Muscle of arm (tissue), 1 donor: ENCODE measurements at regions not wholly inside any gene's neighbourhood (a gene's known extent, or its start where the extent isn't known, plus 50 kb on each side); places are given as distances from the start of the nearest gene placed in this dataset.
"Not testable (repeated sequence)": the region's sequence is repeated elsewhere in the genome, so short reads cannot be mapped to it uniquely, and the experiment has no call there.

Experiments
- DNase-seq: peaks from one replicate; pipeline ENCODE4 v3.0.0-alpha.2; 2013

DNA sequence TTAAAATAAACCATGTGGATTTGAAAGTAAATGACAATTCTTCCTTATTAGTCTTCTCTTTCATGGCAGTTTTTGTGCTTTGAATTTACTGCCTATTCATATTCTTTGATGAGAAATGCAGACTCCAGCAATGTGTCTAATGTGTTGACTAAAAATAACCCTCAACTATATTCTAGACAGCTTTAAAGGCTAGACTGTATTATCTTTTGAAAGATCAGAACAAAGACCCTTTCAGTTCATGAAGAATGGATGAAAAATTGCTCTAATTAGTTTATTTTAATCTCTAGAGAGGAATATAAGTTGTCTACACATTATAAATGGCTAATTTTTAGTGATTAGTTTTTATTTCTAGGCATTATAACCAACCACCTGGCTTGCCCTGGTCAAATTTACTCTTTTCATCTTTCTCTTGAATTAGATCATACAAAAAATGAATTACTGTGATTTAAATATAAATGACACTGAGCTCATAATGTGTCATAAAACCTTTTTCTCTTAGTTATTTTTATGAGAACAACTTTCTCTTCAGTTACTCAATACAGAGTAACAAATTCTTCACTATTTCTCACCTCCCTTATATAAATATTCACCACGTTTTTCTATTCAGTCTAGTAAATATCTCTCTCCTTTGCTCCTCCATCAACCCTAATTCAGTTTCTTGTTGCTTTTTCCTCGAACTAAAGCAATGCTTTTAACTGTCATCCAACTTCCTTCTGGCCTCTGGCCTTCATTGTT is 428.5 kb upstream of the TMPRSS15 start:
- DNase-seq: no peak

DNA sequence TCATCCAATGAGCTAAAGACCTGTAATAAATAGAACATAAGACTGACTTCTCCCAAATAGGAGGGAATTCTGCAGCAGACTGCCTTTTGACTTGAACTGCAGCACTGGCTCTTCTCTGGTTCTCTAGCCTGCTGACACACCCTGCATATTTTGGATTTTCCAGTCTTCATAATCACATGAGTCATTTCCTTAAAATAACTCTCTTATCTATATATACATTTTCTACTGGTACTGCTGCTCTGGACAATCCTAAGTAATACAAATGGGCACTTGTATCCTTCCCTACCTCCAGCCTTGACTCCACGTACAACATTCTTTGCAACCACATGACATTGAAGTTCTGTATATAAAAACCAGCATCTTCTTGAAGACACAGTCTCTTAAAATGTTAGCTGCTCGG is 429.4 kb upstream of the TMPRSS15 start:
- DNase-seq: no peak

DNA sequence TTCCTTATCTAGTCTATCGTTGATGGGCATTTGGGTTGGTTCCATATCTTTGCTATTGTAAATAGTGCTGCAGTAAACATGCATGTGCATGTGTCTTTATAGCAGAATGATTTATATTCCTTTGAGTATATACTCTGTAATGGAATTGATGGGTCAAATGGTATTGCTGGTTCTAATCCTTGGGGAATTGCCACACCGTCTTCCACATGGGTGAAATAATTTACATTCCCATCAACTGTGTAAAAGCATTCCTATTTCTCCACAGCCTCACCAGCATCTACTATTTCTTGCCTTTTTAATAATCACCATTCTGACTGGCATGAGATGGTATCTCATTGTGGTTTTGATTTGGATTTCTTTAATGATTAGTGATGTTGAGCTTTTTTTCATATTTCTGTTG is 430.5 kb upstream of the TMPRSS15 start:
- DNase-seq: not testable (repeated sequence)

DNA sequence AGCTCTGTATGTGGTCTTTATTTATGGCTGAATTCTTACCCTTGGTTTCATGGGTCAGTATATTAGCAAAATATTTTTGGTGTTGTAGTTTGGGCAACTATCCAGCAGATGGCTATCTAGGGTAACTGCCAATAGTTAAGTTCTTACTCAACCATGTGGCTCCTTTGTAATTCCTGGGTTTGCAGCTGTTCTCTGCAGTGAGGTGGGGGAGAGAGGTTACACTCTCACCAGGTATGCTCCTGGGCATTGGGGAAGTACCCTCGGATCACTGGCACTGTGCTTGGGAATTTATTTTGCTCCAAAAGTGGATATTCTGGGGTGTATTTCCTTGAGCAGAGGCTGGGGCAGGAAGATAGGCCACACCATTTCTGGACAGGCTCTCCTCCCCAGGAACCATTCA is 436.7 kb upstream of the TMPRSS15 start:
- no peak for DNase-seq

DNA sequence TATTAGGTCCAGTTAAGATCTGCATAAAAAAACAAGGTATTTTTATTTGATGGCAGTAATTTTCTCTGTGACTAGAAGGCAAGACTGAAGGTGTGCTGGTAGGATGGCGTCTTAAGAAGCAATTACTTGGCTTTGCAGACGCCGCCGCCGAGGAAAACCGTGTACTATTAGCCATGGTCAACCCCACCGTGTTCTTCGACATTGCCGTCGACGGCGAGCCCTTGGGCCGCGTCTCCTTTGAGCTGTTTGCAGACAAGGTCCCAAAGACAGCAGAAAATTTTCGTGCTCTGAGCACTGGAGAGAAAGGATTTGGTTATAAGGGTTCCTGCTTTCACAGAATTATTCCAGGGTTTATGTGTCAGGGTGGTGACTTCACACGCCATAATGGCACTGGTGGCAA is 454.0 kb upstream of the TMPRSS15 start:
- DNase-seq: not testable (repeated sequence)

DNA sequence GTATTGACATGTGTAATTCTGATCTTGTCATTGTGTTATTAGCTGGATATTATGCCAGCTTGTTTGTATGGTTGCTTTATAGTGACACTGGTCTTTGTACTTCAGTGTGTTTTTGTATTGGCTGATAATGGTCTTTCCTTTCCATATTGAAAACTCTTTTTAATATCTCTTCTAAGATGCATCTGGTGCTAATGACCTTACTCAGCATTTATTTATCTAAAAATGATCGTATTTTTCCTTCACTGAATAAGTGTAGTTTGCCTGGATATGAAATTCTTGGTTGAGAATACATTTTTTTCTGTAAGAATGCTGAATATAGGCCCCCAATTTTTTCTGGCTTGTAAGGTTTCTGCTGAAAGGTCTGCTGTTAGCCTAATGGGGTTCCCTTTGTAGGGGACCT is 465.5 kb upstream of the TMPRSS15 start:
- DNase-seq: no peak

DNA sequence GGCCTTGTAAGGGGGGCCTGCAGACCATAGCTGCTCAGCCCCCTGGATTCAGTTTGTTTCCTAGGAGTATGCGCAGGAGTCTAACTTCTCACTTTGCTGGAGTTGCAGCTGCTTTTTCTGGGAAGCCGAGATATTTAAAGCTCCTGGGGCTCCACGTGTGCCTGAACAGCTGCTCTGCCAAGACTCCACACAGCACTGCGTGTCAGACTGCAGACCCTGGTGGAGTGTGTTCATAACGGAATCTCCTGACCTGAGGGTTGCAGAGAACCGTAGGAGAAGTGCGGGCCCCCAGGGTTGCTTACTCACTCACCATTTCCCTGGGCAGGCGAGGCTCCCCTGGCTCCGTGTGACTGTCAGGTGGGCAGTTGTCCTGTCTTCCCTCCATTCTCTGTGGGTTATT is 474.3 kb upstream of the TMPRSS15 start:
- peak; percentile 74 for DNase-seq

DNA sequence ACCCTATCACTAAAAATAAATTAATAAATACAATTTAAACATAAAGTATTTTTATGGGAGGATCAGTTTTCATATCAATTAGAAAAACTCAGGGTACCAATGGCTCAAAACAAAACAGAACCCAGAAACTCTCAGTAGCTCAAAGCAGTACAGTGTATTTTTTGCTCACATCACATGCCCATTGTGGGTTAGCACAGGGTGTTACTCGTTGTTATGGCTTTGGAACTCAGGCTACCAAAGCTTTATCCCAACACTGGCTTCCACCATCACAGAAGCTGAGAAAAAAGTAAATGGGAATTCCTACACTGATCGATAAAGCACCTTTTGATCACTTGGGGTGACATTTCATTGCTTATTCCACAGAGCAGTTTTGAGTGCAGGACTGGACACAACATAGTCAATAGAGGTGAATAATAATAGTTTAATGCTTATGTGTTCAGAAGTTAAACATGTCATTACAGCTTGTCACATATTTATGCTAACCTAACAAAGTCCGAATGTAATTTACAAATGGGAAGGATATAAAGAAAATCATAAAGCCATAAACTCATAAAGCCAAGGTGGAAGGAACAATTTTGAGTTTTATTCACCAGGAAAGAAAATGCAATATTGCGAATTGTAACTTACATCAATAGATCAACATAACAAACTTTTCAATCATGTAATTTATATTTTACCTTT is 484.5 kb upstream of the TMPRSS15 start:
- no peak for DNase-seq

DNA sequence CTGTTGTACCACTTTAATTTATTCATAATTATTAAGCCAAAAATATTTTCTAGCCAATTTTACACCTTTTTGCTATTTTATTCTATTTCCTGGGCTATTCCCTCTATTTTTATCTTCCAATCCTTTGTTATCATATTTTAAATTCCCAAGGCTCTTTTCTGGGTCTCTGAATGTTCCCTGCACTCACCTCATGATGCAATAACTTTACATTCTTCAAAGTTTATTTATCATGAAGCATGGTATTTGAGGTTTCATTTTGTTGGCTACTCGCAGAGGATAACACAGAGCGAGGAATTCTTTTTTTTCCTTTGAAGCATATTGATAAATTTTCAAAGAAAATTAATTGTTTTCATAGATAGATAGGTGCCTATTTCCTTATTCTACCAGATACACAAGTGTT is 489.8 kb upstream of the TMPRSS15 start:
- no peak for DNase-seq

DNA sequence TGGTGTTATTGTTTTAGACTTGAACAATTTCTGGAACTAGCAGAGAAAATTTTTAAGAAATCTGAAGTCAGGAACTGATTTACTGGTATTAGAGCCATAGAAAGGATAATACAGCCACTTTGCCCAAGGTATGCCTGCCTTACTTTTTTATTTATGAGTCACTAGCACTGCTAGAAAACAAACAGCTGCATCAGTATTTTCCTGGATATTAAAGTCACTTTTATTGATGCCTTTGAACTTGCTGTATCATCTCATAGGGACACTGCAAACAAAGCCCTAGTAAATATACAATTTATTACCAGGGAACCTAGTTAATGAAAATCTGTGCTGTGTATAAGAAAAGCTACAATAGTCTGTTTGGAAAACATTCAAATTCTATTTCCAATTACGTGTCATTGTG is 490.8 kb upstream of the TMPRSS15 start:
- no peak for DNase-seq

DNA sequence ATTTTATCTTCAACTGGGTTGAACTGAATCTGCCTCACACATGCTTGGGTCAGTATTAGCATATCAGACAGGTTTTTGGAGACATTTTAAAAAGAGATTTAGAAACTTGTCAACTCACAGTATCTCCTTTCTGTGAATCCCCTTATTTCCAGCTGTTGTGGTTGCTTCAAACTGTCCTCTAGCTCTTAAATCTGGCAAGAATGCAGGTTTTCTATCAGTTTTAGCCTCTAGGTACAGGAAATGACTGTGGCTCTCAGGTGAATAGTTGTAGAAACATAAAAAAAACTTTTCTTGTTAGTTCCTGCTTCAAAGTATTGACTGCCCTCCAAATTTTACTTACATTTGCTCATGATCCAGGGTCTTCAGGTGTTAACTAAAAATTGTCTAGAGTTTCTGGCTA is 495.7 kb upstream of the TMPRSS15 start:
- DNase-seq: no peak

DNA sequence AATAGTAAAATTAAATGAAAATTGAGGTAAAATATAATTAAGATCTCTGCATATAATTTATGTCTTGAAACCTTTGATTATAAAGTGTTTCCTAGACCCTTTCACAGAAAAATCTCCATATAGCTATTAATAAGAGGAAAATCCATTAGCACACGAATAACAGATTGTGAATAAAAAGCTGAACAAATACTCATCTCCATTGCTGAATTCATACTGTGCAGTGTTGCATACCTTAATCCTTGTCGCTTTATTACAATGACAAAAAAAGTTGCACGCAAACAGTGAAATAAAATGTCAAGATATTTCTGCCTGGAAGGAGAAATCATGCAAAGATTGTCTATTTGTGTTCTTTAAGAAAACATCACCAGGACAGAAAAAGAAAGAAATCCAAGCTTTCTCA is 499.1 kb upstream of the TMPRSS15 start:
- DNase-seq: no peak

DNA sequence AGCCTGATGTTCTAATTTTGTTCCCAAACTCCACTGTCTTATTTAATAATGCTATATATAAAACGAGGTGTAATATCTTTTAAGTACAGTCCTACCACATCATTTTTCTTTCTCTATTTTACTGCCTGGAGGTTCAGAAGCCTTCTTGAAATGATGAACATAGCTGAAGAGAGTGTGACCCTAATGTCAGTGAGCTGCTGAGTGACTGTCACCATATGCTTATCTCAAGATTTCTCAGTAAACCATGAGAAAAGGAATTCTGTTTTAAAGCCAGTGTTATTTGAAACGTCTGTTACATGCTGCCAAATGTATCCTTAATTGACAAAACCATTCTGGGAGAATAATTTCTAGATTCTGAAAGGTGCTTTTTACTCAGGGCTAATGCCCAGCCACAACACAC is 503.5 kb upstream of the TMPRSS15 start:
- no peak for DNase-seq

DNA sequence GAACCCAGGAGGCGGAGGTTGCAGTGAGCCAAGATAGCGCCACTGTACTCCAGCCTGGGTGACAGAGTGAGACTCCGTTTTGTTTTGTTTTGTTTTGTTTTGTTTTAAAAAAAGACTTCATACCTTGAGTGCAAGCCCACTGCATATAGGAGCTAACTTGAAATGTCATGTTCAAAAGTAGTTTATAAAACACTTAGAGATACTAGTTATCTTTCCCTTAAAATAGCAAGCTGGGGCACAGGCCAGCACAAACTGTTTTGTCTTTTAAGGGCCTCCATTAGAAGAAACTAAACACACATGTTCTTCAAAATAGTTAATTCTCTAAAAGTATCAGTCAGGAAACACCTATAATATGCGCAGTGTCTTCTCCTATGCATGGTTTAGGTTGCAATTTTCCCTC is 505.1 kb upstream of the TMPRSS15 start:
- no peak for DNase-seq

DNA sequence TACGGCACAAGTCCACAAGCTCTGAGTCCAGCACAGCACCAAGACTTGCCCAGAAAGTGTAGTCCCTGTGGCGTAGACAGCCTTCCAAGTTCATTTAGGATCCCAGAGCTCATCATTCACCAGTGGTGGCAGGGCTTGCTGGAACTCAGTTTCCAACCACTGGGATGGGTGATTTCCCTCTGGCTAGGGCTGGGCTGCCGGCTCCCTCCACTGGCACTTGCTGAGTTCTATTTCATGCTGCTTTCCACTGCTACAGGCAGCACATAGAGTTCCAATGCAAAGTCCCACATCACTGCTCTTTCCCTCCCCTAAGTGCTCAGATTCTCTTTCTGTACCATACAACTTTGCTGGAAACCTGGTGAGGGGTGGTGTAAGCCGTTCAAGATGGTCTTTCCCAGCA is 510.3 kb upstream of the TMPRSS15 start:
- DNase-seq: no peak

DNA sequence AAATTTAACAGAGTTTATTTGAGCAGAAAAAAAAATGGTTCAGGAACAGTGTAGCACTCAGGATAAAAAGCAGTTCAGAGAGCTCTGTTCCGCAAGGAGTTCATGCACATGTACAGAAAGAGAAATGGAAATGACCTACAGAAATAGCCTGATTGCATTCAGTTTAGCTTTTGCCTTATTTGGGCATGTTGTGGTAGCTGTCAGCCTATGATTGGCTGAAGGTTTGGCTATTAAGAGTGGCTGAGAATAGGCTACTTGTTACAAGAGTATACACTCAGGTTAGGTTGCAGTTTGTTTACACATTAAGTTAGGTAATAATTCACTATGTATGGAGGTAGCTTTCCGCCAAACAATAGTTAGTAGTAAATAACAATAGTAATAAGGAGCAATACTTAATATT is 511.0 kb upstream of the TMPRSS15 start:
- no peak for DNase-seq

DNA sequence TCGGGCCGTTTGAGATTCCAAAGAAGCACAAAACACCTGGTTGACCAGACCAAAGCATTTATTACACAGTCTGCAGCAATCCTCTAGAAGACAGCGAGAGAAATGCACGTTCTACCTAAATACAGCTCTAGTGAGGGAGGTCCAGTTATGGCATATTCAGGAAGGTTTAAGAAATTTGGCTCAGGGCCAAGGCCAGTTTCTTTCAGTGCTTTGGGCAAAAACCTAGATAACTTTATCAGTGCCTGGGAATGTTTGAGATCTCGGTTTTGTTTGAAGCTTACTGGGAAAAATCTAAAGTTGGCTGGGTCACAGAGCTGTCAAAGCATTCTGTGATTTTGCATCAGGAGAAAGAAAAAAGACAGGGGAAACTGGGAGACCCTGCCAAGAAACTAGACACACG is 514.0 kb upstream of the TMPRSS15 start:
- peak; percentile 25 for DNase-seq

DNA sequence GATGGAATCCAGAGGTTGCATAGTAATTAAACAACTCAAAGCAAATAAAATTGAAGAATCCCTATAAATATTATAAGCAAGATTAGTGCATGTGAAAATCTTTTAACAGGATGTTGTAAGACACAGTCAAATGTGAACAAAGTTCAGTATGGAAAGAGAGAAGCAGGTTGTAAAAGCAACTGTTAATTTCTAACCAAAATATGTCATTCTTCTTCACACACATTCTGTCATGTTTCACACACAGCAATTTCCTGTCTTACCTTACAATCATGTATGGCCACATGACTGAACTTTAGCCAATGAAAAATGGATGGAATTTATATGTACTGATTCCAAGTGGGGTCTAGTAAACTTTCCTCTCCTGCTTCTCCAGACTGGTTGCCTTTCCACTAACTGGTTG is 527.7 kb upstream of the TMPRSS15 start:
- DNase-seq: no peak

DNA sequence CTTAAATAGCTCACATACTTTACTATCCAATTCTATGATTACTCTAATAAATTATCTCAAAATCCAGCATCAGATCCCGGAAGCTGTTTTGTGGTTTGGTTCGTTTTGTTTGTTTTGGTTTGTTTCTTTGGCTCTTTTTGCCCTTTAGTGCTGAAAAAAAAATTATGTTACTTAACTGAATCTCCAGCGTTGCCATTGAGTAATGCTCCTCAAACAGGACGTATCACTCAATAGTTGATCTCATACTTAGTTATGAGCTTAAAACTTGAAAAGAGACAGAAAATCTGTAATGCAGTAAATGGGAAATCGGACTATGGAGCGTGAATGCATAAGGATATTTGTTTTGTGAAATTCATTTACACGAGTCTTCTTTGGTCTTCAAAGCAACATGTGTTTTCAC is 533.8 kb upstream of the TMPRSS15 start:
- DNase-seq: no peak

DNA sequence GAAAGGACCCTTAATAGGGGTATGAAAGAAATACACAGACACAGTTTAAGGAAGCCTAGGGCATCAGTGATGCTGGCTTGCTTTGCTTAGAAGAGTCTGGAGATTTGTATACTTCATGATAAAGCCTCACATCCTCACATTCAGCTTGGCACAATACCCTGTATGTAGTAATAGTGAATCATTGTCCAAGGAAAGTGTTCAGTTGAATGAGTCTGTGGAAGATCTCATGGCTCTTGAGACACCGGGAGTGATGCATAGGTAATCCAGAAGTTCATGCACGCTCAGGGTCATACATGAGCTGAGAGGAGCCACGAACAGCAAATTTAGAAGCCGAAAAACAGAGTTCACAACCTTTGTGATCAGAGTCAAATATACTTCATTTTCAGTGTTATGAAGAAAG is 537.2 kb upstream of the TMPRSS15 start:
- no peak for DNase-seq

DNA sequence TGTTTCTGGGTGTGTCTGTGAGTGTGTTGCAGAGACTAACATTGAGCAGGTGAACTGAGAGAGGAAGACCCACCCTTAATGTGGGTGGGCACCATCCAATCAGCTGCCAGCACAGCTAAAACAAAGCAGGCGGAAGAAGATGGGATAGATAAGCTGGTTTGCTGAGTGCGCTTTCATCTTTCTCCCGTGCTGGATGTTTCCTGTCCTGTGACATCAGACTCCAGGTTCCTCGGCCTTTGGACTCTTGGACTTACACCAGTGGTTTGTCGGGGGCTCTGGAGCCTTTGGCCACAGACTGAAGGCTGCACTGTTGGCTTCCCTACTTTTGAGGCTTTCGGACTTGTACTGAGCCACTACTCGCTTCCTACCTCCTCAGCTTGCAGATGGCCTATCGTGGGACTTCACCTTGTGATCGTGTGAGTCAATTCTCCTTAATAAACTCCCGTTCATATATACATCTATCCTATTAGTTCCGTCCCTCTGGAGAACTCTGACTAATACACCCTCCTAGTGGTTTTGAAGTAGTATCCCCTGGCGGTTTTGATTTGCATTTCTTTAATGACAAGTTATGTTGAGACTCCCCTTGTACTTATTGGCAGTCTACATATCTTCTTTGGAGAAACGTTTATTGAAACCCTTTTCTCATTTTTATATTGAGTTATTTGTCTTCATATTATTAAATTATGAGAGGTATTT is 546.6 kb upstream of the TMPRSS15 start:
- no peak for DNase-seq

DNA sequence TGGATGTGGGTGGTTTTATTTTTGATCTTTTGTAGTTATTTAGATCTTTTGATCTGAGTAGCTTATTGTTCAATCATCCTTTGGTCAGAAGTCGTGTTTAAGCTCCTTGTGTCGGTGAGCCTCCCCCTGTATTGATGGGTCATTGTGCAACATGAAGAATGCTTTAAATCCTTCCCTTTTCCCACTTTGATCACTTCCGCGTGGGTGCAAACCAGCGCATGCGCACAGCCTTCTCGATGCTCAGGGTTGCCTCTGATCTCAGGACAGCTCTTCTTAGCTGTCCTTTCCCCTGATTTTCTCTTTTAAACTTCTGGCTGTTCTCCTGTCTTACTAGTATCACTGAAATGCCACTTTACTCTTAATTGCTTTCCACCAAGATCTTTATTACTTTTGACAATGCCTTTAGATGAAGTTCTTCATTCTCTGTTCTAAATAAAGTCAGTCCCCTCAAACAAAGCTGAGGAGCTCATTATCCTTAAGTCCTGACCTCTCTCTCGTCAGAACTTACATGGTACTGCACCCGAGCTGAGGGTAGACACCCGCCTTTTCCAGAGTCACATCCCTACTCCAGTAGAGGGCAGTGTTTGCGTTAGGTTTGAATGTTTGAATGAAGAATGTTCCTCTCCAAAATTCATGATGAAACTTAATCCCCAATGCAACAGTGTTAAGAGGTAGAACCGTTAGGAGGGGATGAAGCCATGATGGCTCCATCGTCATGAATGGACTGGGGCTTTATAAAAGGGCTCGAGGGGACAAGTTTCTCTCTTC is 547.9 kb upstream of the TMPRSS15 start:
- no peak for DNase-seq

DNA sequence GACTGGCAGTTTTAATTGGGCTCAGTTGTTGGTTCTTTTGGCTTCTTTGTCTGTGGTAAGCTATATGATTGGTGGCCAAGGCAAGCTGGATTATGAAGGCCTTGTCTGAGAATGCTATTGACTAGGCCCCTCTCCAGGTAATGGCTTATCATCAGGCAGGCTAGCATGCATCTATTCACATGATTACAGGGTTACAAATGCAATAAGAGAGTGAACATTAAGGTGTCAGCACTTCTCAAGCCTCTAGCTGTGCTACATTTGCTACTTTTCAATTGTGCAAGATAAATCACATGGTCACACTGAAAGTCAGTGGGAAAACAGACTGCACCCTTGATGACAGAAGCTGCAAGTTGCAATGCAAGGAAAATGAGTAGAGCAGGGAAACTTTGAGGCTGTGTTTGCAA is 550.9 kb upstream of the TMPRSS15 start:
- no peak for DNase-seq
